WTC11 (cell line): ENCODE measurements at regions not wholly inside any gene's neighbourhood (a gene's known extent, or its start where the extent isn't known, plus 50 kb on each side); places are given as distances from the start of the nearest gene placed in this dataset.

Experiments used
- ATAC-seq: fragments of 200-7000 bp; cut with Tn5 transposase; 2 replicates; pipeline ENCODE4 v1.10.0; 2021; ENCODE audit warnings: mild to moderate bottlenecking, moderate library complexity
- CTCF ChIA-PET: fragments of 300-600 bp; sonication (Branson Sonifier 250); formaldehyde crosslinking; loops from one replicate; lab custom pipeline; 2021; ENCODE audit warnings: antibody characterized with exemption; lab: Charles Lee
- POLR2A ChIA-PET: fragments of 350-600 bp; sonication (Branson Sonifier 250); formaldehyde crosslinking; loops from one replicate; lab custom pipeline; 2021; ENCODE audit warnings: antibody characterized with exemption; lab: Charles Lee
- DNase-seq: peaks from one replicate; pipeline ENCODE4 v3.0.0; 2021; ENCODE audit warnings: low spot score
- H3K27ac Mint-ChIP-seq: 2 replicates; pipeline ENCODE4 v1.8.0; 2021; ENCODE audit warnings: mixed read lengths
- H3K27me3 Mint-ChIP-seq: 2 replicates; pipeline ENCODE4 v1.8.0; 2021; ENCODE audit warnings: low read depth, mild to moderate bottlenecking, moderate library complexity, mixed read lengths
- H3K36me3 Mint-ChIP-seq: 2 replicates; pipeline ENCODE4 v1.8.0; 2021; ENCODE audit warnings: mixed read lengths
- H3K4me1 Mint-ChIP-seq: 2 replicates; pipeline ENCODE4 v1.8.0; 2022; ENCODE audit warnings: mixed read lengths
- H3K4me3 Mint-ChIP-seq: 2 replicates; pipeline ENCODE4 v1.8.0; 2021; ENCODE audit warnings: mild to moderate bottlenecking, moderate library complexity, mixed read lengths
- H3K9me3 Mint-ChIP-seq: 2 replicates; pipeline ENCODE4 v1.8.0; 2021; ENCODE audit warnings: mixed read lengths
- CBFB ChIP-seq: sonication (generic); formaldehyde crosslinking; IDR thresholded peaks from 2 replicates; pipeline ENCODE4 v1.8.1; 2022; ENCODE audit warnings: mild to moderate bottlenecking, low read depth, missing genetic modification reagents
- GABPB1 ChIP-seq: sonication (generic); formaldehyde crosslinking; IDR thresholded peaks from 2 replicates; pipeline ENCODE4 v1.8.1; 2023; ENCODE audit warnings: mild to moderate bottlenecking, missing genetic modification reagents
- GRHL2 ChIP-seq: fragments of 250-450 bp; sonication (Bioruptor Pico); IDR thresholded peaks from 2 replicates; pipeline ENCODE4 v1.8.0; 2022; ENCODE audit warnings: mild to moderate bottlenecking, moderate library complexity; ENCODE audit not compliant: insufficient replicate concordance, severe bottlenecking
- IRF2 ChIP-seq: sonication (generic); formaldehyde crosslinking; IDR thresholded peaks from 2 replicates; pipeline ENCODE4 v1.8.0; 2022; ENCODE audit warnings: low read depth, missing genetic modification reagents, borderline replicate concordance
- NFE2L1 ChIP-seq: sonication (generic); formaldehyde crosslinking; IDR thresholded peaks from 2 replicates; pipeline ENCODE4 v1.8.1; 2023; ENCODE audit warnings: missing genetic modification reagents
- NFYB ChIP-seq: sonication (generic); formaldehyde crosslinking; conservative IDR thresholded peaks from 2 replicates; pipeline ENCODE4 v1.8.0; 2022; ENCODE audit warnings: low read depth, missing genetic modification reagents
- NR1H2 ChIP-seq: sonication (generic); formaldehyde crosslinking; IDR thresholded peaks from 2 replicates; pipeline ENCODE4 v1.9.0; 2021; ENCODE audit warnings: mild to moderate bottlenecking, moderate library complexity, missing genetic modification reagents
- NR3C1 ChIP-seq: sonication (generic); formaldehyde crosslinking; conservative IDR thresholded peaks from 2 replicates; pipeline ENCODE4 v1.8.1; 2023; ENCODE audit warnings: low read depth, mild to moderate bottlenecking, missing genetic modification reagents
- RORB ChIP-seq: fragments of 250-450 bp; sonication (Bioruptor Pico); IDR thresholded peaks from 2 replicates; pipeline ENCODE4 v1.9.0; 2021; ENCODE audit warnings: mild to moderate bottlenecking
- SMAD4 ChIP-seq: sonication (generic); formaldehyde crosslinking; IDR thresholded peaks from 2 replicates; pipeline ENCODE4 v1.8.0; 2022; ENCODE audit warnings: mild to moderate bottlenecking, missing genetic modification reagents
- SOX15 ChIP-seq: fragments of 250-450 bp; sonication (Bioruptor Pico); IDR thresholded peaks from 2 replicates; pipeline ENCODE4 v1.9.0; 2021; ENCODE audit warnings: mild to moderate bottlenecking
- TCF7 ChIP-seq: sonication (generic); formaldehyde crosslinking; IDR thresholded peaks from 2 replicates; pipeline ENCODE4 v1.8.0; 2022; ENCODE audit warnings: mild to moderate bottlenecking, low read depth, missing genetic modification reagents, moderate library complexity
- TEAD4 ChIP-seq: sonication (generic); formaldehyde crosslinking; IDR thresholded peaks from 2 replicates; pipeline ENCODE4 v1.8.0; 2022; ENCODE audit warnings: mild to moderate bottlenecking, missing genetic modification reagents
- TP53 ChIP-seq: sonication (generic); formaldehyde crosslinking; IDR thresholded peaks from 2 replicates; pipeline ENCODE4 v1.8.1; 2023; ENCODE audit warnings: mild to moderate bottlenecking, missing genetic modification reagents
- ZNF232 ChIP-seq: sonication (generic); formaldehyde crosslinking; IDR thresholded peaks from 2 replicates; pipeline ENCODE4 v1.8.0; 2022; ENCODE audit warnings: mild to moderate bottlenecking, missing genetic modification reagents
- ZNF317 ChIP-seq: sonication (generic); formaldehyde crosslinking; IDR thresholded peaks from 2 replicates; pipeline ENCODE4 v1.8.1; 2023; ENCODE audit warnings: low read depth, mild to moderate bottlenecking, moderate library complexity, missing genetic modification reagents, borderline replicate concordance
- ZNF416 ChIP-seq: fragments of 250-450 bp; sonication (Bioruptor Pico); IDR thresholded peaks from 2 replicates; pipeline ENCODE4 v1.9.0; 2021; ENCODE audit warnings: mild to moderate bottlenecking, inconsistent platforms
- ZNF671 ChIP-seq: fragments of 250-450 bp; sonication (Bioruptor Pico); IDR thresholded peaks from 2 replicates; pipeline ENCODE4 v1.8.0; 2021; ENCODE audit warnings: mild to moderate bottlenecking
- TF ChIP-seq, protein P1 (sequence below): sonication (generic); formaldehyde crosslinking; IDR thresholded peaks from 2 replicates; pipeline ENCODE4 v1.8.0; 2022; ENCODE audit warnings: mild to moderate bottlenecking, missing genetic modification reagents
- TF ChIP-seq, protein P2 (sequence below): fragments of 250-450 bp; sonication (Bioruptor Pico); IDR thresholded peaks from 2 replicates; pipeline ENCODE4 v2.1.2; 2022; ENCODE audit warnings: mild to moderate bottlenecking, moderate library complexity
- TF ChIP-seq, protein P3 (sequence below): sonication (generic); formaldehyde crosslinking; IDR thresholded peaks from 2 replicates; pipeline ENCODE4 v1.8.1; 2022; ENCODE audit warnings: missing genetic modification reagents, borderline replicate concordance
- TF ChIP-seq, protein P4 (sequence below): sonication (generic); formaldehyde crosslinking; conservative IDR thresholded peaks from 2 replicates; pipeline ENCODE4 v1.8.1; 2022; ENCODE audit warnings: mild to moderate bottlenecking, missing genetic modification reagents
- TF ChIP-seq, protein P5 (sequence below): sonication (generic); formaldehyde crosslinking; IDR thresholded peaks from 2 replicates; pipeline ENCODE4 v1.8.1; 2023; ENCODE audit warnings: mild to moderate bottlenecking, missing genetic modification reagents
- TF ChIP-seq, protein P6 (sequence below): fragments of 250-450 bp; sonication (Bioruptor Pico); IDR thresholded peaks from 2 replicates; pipeline ENCODE4 v1.9.0; 2021; ENCODE audit warnings: mild to moderate bottlenecking

DNA sequence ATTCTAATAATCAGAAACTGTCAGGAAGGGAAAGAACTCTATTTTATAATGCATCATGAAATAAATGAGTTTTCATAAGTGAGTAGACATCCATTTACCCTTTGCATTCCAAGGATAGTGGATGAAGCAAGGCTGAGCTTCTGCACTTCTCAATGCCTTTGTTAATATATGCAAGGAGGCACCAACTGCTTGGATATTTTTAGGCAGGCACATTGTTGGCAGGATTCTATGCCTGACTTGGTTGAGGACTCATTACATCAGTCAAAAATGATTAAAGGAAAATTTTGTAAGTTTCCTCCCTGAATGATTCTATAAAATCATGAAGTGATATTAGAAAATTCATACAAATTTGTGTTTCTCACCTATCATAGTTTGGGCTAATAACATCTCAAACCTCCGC, 612.2 kb upstream of the POM121L12 start:
- Mint-ChIP-seq H3K9me3 (peaks cover 9% of the 10 kb centered on the region), H3K27me3 (no peaks in the 10 kb centered on the region), H3K36me3 (peaks cover 2% of the 10 kb centered on the region; the same call in 1 of the 2 replicates), H3K27ac (no peak overlapping the region), H3K4me3 (no peak overlapping the region), H3K4me1 (no peaks in the 10 kb centered on the region)
- ATAC-seq (no peak), DNase-seq (no peak)
- TF ChIP-seq RORB (CRISPR knock-in tag) (no peak), NR3C1 (no peak), TCF7 (CRISPR knock-in tag) (no peak), SOX15 (no peak), TP53 (CRISPR knock-in tag) (no peak), CBFB (CRISPR knock-in tag) (no peak), TEAD4 (CRISPR knock-in tag) (no peak), ZNF416 (CRISPR knock-in tag) (no peak), ZNF317 (no peak), ZNF232 (CRISPR knock-in tag) (no peak), NR1H2 (CRISPR knock-in tag) (no peak), IRF2 (no peak), NFYB (CRISPR knock-in tag) (no peak)
- TF ChIP-seq, protein P1, sequence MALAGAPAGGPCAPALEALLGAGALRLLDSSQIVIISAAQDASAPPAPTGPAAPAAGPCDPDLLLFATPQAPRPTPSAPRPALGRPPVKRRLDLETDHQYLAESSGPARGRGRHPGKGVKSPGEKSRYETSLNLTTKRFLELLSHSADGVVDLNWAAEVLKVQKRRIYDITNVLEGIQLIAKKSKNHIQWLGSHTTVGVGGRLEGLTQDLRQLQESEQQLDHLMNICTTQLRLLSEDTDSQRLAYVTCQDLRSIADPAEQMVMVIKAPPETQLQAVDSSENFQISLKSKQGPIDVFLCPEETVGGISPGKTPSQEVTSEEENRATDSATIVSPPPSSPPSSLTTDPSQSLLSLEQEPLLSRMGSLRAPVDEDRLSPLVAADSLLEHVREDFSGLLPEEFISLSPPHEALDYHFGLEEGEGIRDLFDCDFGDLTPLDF (CRISPR knock-in tag): no peak
- TF ChIP-seq, protein P2, sequence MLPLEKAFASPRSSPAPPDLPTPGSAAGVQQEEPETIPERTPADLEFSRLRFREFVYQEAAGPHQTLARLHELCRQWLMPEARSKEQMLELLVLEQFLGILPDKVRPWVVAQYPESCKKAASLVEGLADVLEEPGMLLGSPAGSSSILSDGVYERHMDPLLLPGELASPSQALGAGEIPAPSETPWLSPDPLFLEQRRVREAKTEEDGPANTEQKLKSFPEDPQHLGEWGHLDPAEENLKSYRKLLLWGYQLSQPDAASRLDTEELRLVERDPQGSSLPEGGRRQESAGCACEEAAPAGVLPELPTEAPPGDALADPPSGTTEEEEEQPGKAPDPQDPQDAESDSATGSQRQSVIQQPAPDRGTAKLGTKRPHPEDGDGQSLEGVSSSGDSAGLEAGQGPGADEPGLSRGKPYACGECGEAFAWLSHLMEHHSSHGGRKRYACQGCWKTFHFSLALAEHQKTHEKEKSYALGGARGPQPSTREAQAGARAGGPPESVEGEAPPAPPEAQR (CRISPR knock-in tag): no peak
- TF ChIP-seq, protein P3, sequence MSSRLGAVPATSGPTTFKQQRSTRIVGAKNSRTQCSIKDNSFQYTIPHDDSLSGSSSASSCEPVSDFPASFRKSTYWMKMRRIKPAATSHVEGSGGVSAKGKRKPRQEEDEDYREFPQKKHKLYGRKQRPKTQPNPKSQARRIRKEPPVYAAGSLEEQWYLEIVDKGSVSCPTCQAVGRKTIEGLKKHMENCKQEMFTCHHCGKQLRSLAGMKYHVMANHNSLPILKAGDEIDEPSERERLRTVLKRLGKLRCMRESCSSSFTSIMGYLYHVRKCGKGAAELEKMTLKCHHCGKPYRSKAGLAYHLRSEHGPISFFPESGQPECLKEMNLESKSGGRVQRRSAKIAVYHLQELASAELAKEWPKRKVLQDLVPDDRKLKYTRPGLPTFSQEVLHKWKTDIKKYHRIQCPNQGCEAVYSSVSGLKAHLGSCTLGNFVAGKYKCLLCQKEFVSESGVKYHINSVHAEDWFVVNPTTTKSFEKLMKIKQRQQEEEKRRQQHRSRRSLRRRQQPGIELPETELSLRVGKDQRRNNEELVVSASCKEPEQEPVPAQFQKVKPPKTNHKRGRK (CRISPR knock-in tag): no peak
- TF ChIP-seq, protein P4, sequence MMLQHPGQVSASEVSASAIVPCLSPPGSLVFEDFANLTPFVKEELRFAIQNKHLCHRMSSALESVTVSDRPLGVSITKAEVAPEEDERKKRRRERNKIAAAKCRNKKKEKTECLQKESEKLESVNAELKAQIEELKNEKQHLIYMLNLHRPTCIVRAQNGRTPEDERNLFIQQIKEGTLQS: no peak
- TF ChIP-seq, protein P5, sequence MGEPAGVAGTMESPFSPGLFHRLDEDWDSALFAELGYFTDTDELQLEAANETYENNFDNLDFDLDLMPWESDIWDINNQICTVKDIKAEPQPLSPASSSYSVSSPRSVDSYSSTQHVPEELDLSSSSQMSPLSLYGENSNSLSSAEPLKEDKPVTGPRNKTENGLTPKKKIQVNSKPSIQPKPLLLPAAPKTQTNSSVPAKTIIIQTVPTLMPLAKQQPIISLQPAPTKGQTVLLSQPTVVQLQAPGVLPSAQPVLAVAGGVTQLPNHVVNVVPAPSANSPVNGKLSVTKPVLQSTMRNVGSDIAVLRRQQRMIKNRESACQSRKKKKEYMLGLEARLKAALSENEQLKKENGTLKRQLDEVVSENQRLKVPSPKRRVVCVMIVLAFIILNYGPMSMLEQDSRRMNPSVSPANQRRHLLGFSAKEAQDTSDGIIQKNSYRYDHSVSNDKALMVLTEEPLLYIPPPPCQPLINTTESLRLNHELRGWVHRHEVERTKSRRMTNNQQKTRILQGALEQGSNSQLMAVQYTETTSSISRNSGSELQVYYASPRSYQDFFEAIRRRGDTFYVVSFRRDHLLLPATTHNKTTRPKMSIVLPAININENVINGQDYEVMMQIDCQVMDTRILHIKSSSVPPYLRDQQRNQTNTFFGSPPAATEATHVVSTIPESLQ (CRISPR knock-in tag): no peak
- ChIA-PET POLR2A (no interaction called here), CTCF (no interaction called here)

DNA sequence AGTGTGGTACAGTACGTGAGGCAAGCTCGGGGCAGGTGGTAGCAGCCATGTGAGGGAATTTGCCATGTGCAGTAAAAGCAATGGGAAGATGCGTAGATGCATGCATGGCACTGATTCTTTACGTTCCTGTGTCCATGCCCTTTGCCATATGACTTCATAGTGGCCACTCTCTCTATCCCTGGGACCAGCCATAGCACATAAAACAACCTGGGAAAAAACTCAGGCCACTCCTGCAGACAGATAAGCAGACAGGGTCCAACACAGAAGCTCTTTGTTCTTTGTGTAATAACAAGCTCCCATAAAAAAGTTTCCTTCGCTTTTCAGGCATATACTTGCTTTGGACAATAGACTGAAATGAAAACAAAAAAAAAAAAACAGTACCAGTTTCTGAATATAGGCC, 622.4 kb upstream of the POM121L12 start:
- no peak for ATAC-seq
- H3K27ac Mint-ChIP-seq: no peak overlapping the region
- POLR2A ChIA-PET: interaction anchor here (0.6 kb wide), 1 partner anchor 355 kb away, joined by 3 read pairs; no protein-coding TSS in a partner anchor
- DNase-seq: no peak
- H3K4me3 Mint-ChIP-seq: no peak overlapping the region
- H3K36me3 Mint-ChIP-seq: peaks cover 2% of the 10 kb centered on the region; the same call in 1 of the 2 replicates
- no peaks in the 10 kb centered on the region for H3K4me1 Mint-ChIP-seq
- CTCF ChIA-PET: no interaction called here
- peaks cover 22% of the 10 kb centered on the region for H3K9me3 Mint-ChIP-seq
- no peaks in the 10 kb centered on the region for H3K27me3 Mint-ChIP-seq
- TF ChIP-seq, protein P6, sequence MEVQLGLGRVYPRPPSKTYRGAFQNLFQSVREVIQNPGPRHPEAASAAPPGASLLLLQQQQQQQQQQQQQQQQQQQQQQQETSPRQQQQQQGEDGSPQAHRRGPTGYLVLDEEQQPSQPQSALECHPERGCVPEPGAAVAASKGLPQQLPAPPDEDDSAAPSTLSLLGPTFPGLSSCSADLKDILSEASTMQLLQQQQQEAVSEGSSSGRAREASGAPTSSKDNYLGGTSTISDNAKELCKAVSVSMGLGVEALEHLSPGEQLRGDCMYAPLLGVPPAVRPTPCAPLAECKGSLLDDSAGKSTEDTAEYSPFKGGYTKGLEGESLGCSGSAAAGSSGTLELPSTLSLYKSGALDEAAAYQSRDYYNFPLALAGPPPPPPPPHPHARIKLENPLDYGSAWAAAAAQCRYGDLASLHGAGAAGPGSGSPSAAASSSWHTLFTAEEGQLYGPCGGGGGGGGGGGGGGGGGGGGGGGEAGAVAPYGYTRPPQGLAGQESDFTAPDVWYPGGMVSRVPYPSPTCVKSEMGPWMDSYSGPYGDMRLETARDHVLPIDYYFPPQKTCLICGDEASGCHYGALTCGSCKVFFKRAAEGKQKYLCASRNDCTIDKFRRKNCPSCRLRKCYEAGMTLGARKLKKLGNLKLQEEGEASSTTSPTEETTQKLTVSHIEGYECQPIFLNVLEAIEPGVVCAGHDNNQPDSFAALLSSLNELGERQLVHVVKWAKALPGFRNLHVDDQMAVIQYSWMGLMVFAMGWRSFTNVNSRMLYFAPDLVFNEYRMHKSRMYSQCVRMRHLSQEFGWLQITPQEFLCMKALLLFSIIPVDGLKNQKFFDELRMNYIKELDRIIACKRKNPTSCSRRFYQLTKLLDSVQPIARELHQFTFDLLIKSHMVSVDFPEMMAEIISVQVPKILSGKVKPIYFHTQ (CRISPR knock-in tag): no peak
- TF ChIP-seq GABPB1 (CRISPR knock-in tag) (no peak), SMAD4 (no peak), TEAD4 (CRISPR knock-in tag) (no peak), RORB (CRISPR knock-in tag) (no peak), NFE2L1 (CRISPR knock-in tag) (no peak), ZNF671 (CRISPR knock-in tag) (no peak), GRHL2 (CRISPR knock-in tag) (no peak), TP53 (CRISPR knock-in tag) (no peak), CBFB (CRISPR knock-in tag) (no peak)
- TF ChIP-seq, protein P3 (CRISPR knock-in tag): no peak
- TF ChIP-seq, protein P5 (CRISPR knock-in tag): no peak
